Ishikawa (cell line): ENCODE measurements at regions not wholly inside any gene's neighbourhood (a gene's known extent, or its start where the extent isn't known, plus 50 kb on each side); places are given as distances from the start of the nearest gene placed in this dataset.

Experiments
- CREB1 ChIP-seq: IDR thresholded peaks from 2 replicates; pipeline ENCODE4 v1.6.1; 2012; ENCODE audit warnings: low read depth
- EP300 ChIP-seq: IDR thresholded peaks from 2 replicates; pipeline ENCODE4 v1.6.1; 2012; ENCODE audit warnings: borderline replicate concordance
- FOXM1 ChIP-seq: IDR thresholded peaks from 2 replicates; pipeline ENCODE4 v1.6.1; 2012; ENCODE audit warnings: low read depth, borderline replicate concordance
- MAX ChIP-seq: IDR thresholded peaks from 2 replicates; pipeline ENCODE4 v1.6.1; 2012
- REST ChIP-seq: IDR thresholded peaks from 2 replicates; pipeline ENCODE4 v1.6.1; 2012; ENCODE audit warnings: low read depth, mild to moderate bottlenecking
- YY1 ChIP-seq: IDR thresholded peaks from 2 replicates; pipeline ENCODE4 v1.6.1; 2012; ENCODE audit warnings: low read depth
- ZBTB7A ChIP-seq: IDR thresholded peaks from 2 replicates; pipeline ENCODE4 v1.6.1; 2012; ENCODE audit warnings: low read depth

- no peak for TF ChIP-seq FOXM1
- no peak for TF ChIP-seq REST
- TF ChIP-seq MAX, result no peak
- no peak for TF ChIP-seq EP300
- no peak for TF ChIP-seq ZBTB7A
- no peak for TF ChIP-seq YY1
- no peak for TF ChIP-seq CREB1
Observed at GRCh38 chr5:84816746-84817547, 432.3 kb upstream of the EDIL3 start.
